Smooth muscle cell (in vitro differentiated cells): ENCODE measurements at regions not wholly inside any gene's neighbourhood (a gene's known extent, or its start where the extent isn't known, plus 50 kb on each side); places are given as distances from the start of the nearest gene placed in this dataset.
"Not testable (repeated sequence)": the region's sequence is repeated elsewhere in the genome, so short reads cannot be mapped to it uniquely, and the experiment has no call there.

Source experiments
- DNase-seq: peaks from one replicate; lab custom pipeline; 2025; ENCODE audit not compliant: unreplicated experiment; lab: John Stamatoyannopoulos, UW
- H2AFZ ChIP-seq: fragments of 200-600 bp; sonication (generic); 2 replicates; pipeline ENCODE4 v1.6.0; 2016; ENCODE audit warnings: antibody characterized with exemption, low read depth, mild to moderate bottlenecking
- H3F3A ChIP-seq: fragments of 200-600 bp; sonication (generic); 2 replicates; pipeline ENCODE4 v1.6.0; 2017; ENCODE audit warnings: antibody characterized with exemption, low read depth
- H3K27ac ChIP-seq: fragments of 200-600 bp; sonication (generic); 2 replicates; pipeline ENCODE4 v1.5.1; 2016; ENCODE audit warnings: low read depth, mild to moderate bottlenecking
- H3K27me3 ChIP-seq: fragments of 200-600 bp; sonication (generic); 2 replicates; pipeline ENCODE4 v1.6.1; 2016; ENCODE audit warnings: low read depth, mild to moderate bottlenecking
- H3K36me3 ChIP-seq: fragments of 200-600 bp; sonication (generic); 2 replicates; pipeline ENCODE4 v1.5.1; 2016; ENCODE audit warnings: low read depth
- H3K4me1 ChIP-seq: fragments of 200-600 bp; sonication (generic); 2 replicates; pipeline ENCODE4 v1.5.1; 2016; ENCODE audit warnings: low read depth
- H3K4me2 ChIP-seq: fragments of 200-600 bp; sonication (generic); 2 replicates; pipeline ENCODE4 v1.6.0; 2016; ENCODE audit warnings: mild to moderate bottlenecking
- H3K4me3 ChIP-seq: fragments of 200-600 bp; sonication (generic); 2 replicates; pipeline ENCODE4 v1.5.1; 2016; ENCODE audit warnings: mild to moderate bottlenecking
- H3K79me2 ChIP-seq: fragments of 200-600 bp; sonication (generic); 2 replicates; pipeline ENCODE4 v1.6.0; 2016; ENCODE audit warnings: low read depth, mild to moderate bottlenecking
- H3K9ac ChIP-seq: fragments of 200-600 bp; sonication (generic); 2 replicates; pipeline ENCODE4 v1.6.0; 2016; ENCODE audit warnings: low read depth
- H3K9me3 ChIP-seq: fragments of 200-600 bp; sonication (generic); replicated peaks from 2 replicates; pipeline ENCODE4 v1.5.1; 2016; ENCODE audit warnings: low read depth
- H4K20me1 ChIP-seq: fragments of 200-600 bp; sonication (generic); 2 replicates; pipeline ENCODE4 v1.6.0; 2016; ENCODE audit warnings: low read depth
- CTCF ChIP-seq: fragments of 200-600 bp; sonication (generic); IDR thresholded peaks from 2 replicates; pipeline ENCODE4 v1.5.1; 2017; ENCODE audit warnings: borderline replicate concordance, mild to moderate bottlenecking, antibody characterized with exemption; ENCODE audit not compliant: insufficient read depth, poor library complexity, severe bottlenecking
- WGBS: methylation state at CpG from one replicate; pipeline ENCODE4 v1.1.7; 2016; ENCODE audit warnings: low lambda C conversion rate; 5-methylcytosine and 5-hydroxymethylcytosine counted together

GRCh38 chr20:48126227-48126740 lies 341.0 kb upstream of the SULF2 start:
- Histone ChIP-seq H3K4me1 (peaks cover 14% of the 10 kb centered on the region), H2AFZ (no peak overlapping the region), H3K79me2 (no peaks in the 10 kb centered on the region), H3K4me2 (no peak overlapping the region), H3K27me3 (no peaks in the 10 kb centered on the region), H3K4me3 (no peak overlapping the region), H3K9me3 (no peaks in the 10 kb centered on the region), H3K27ac (no peak overlapping the region), H4K20me1 (no peaks in the 10 kb centered on the region), H3K36me3 (no peaks in the 10 kb centered on the region), H3F3A (peaks cover 3% of the 10 kb centered on the region), H3K9ac (no peak overlapping the region)
- TF ChIP-seq CTCF = no peak
- WGBS = 70% methylated on average over 8 of the region's 8 CpGs
- no peak for DNase-seq

DNA sequence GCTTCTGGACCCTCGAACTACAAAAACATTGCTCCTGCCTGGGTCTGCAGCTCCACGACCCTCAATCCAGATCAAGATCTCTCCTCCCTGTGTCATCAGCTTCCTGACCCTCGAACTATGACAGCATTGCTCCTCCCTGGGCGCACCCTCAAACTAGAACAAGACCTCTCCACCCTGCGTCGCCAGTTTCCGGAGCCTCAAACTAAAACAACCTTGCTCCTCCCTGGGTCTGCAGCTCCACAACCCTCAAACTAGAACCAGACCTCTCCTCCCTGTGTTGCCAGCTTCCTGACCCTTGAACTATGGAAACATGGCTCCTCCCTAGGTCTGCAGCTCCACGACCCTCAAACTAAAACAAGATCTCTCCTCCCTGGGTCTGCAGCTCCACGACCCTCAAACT lies 339.7 kb upstream of the SULF2 start:
- Histone ChIP-seq H3K27ac (no peak overlapping the region), H2AFZ (no peak overlapping the region), H3K79me2 (no peaks in the 10 kb centered on the region), H3F3A (no peaks in the 10 kb centered on the region), H3K9me3 (no peaks in the 10 kb centered on the region), H3K27me3 (no peaks in the 10 kb centered on the region), H4K20me1 (no peaks in the 10 kb centered on the region), H3K4me3 (no peak overlapping the region), H3K4me2 (no peak overlapping the region), H3K9ac (no peak overlapping the region), H3K36me3 (no peaks in the 10 kb centered on the region), H3K4me1 (peaks cover 10% of the 10 kb centered on the region)
- 84% methylated on average over 9 of the region's 9 CpGs for WGBS
- no peak for TF ChIP-seq CTCF
- DNase-seq = no peak

DNA sequence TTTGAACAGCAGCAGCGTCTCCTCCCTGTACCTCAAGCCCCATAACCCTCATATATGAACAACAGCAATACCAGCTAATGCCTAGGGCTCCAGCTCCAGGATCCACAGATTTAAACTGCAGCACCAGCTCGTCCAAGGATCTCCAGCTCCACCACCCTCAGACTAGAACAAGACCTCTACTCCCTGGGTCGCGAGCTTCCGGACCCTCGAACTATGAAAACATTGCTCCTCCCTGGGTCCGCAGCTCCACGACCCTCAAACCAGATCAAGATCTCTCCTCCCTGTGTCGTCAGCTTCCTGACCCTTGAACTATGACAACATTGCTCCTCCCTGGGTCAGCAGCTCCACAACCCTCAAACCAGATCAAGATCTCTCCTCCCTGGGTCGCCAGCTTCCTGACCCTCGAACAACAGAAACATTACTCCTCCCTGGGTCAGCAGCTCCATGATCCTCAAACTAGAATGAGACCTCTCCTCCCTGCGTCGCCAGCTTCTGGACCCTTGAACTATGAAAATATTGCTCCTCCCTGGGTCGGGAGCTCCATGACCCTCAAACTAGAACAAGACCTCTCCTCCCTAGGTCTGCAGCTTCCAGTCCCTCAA lies 339.0 kb upstream of the SULF2 start:
- Histone ChIP-seq H3K36me3 (no peaks in the 10 kb centered on the region), H3K4me1 (peaks cover 3% of the 10 kb centered on the region), H3F3A (no peaks in the 10 kb centered on the region), H3K9ac (no peak overlapping the region), H3K4me2 (no peak overlapping the region), H4K20me1 (no peaks in the 10 kb centered on the region), H3K9me3 (no peaks in the 10 kb centered on the region), H2AFZ (no peak overlapping the region), H3K4me3 (no peak overlapping the region), H3K27me3 (no peaks in the 10 kb centered on the region), H3K27ac (no peak overlapping the region), H3K79me2 (no peaks in the 10 kb centered on the region)
- no peak for DNase-seq
- 95% methylated on average over 14 of the region's 14 CpGs for WGBS
- TF ChIP-seq CTCF = no peak

DNA sequence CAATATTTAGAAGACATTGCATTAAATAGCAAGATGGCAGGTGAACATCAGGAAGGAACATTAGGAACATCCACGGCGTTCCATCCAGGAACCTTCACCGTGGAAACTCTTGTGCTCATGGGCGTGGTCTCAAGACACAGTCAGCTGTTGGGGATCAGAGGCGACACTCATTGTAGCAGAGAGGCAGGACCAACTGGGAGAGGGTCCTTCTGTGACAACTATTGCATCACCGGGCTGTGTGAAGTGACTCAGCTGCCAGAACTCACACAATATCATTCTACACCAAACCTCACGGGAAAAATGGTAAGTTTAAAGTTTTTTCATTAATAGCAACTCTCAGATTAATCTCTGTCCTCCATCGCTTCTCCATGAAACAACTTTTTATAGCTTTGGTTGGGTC lies 334.8 kb upstream of the SULF2 start:
- Histone ChIP-seq H3K79me2 (no peaks in the 10 kb centered on the region), H3K36me3 (no peaks in the 10 kb centered on the region), H4K20me1 (no peaks in the 10 kb centered on the region), H3K4me1 (no peaks in the 10 kb centered on the region), H3F3A (no peaks in the 10 kb centered on the region), H3K4me2 (no peak overlapping the region), H3K9me3 (no peaks in the 10 kb centered on the region), H2AFZ (no peak overlapping the region), H3K27me3 (no peaks in the 10 kb centered on the region), H3K27ac (no peak overlapping the region), H3K4me3 (no peak overlapping the region), H3K9ac (no peak overlapping the region)
- WGBS = 82% methylated on average over 8 of the region's 8 CpGs
- TF ChIP-seq CTCF = no peak
- no peak for DNase-seq

GRCh38 chr20:48119389-48119788 lies 334.1 kb upstream of the SULF2 start:
- H3K9ac ChIP-seq, H3K4me1 ChIP-seq, H3K79me2 ChIP-seq, H3K9me3 ChIP-seq, H3K4me2 ChIP-seq, H3F3A ChIP-seq, H3K36me3 ChIP-seq, H3K4me3 ChIP-seq, H3K27me3 ChIP-seq, H3K27ac ChIP-seq, H2AFZ ChIP-seq, H4K20me1 ChIP-seq, DNase-seq: not testable (repeated sequence)
- 93% methylated on average over 5 of the region's 5 CpGs for WGBS
